Chondrocyte (in vitro differentiated cells): ENCODE measurements at regions not wholly inside any gene's neighbourhood (a gene's known extent, or its start where the extent isn't known, plus 50 kb on each side); places are given as distances from the start of the nearest gene placed in this dataset.
"Not testable (repeated sequence)": the region's sequence is repeated elsewhere in the genome, so short reads cannot be mapped to it uniquely, and the experiment has no call there.

Experiments used
- DNase-seq: peaks from one replicate; pipeline ENCODE4 v3.0.0; 2021; ENCODE audit warnings: mixed read lengths, low spot score
- H3K27ac Mint-ChIP-seq: one replicate; pipeline ENCODE4 v1.8.0; 2021; ENCODE audit warnings: mild to moderate bottlenecking, moderate library complexity, mixed read lengths; ENCODE audit not compliant: unreplicated experiment
- H3K27me3 Mint-ChIP-seq: 2 replicates; pipeline ENCODE4 v1.8.0; 2021; ENCODE audit warnings: low read depth, mixed read lengths
- H3K36me3 Mint-ChIP-seq: 2 replicates; pipeline ENCODE4 v1.8.0; 2021; ENCODE audit warnings: low read depth, mixed read lengths
- H3K4me1 Mint-ChIP-seq: 2 replicates; pipeline ENCODE4 v1.8.0; 2021; ENCODE audit warnings: low read depth, mild to moderate bottlenecking, mixed read lengths
- H3K4me3 Mint-ChIP-seq: one replicate; pipeline ENCODE4 v1.8.0; 2021; ENCODE audit warnings: mild to moderate bottlenecking, moderate library complexity, mixed read lengths; ENCODE audit not compliant: unreplicated experiment
- H3K9me3 Mint-ChIP-seq: 2 replicates; pipeline ENCODE4 v1.8.0; 2021; ENCODE audit warnings: low read depth, mixed read lengths
- CTCF ChIP-seq: fragments of 200-600 bp; sonication (generic); IDR thresholded peaks from 2 replicates; pipeline ENCODE4 v1.5.0; 2021; ENCODE audit warnings: antibody characterized with exemption, mild to moderate bottlenecking, moderate library complexity

- Mint-ChIP-seq H3K27me3 (no peaks in the 10 kb centered on the region), H3K27ac (no peak overlapping the region), H3K36me3 (no peaks in the 10 kb centered on the region), H3K4me3 (no peak overlapping the region), H3K4me1 (no peaks in the 10 kb centered on the region), H3K9me3 (peaks cover 13% of the 10 kb centered on the region)
- TF ChIP-seq CTCF: no peak
- no peak for DNase-seq
These were observed 90.8 kb upstream of the OTUD4 start for GRCh38 chr4:145271194-145271593.

- no peaks in the 10 kb centered on the region for H3K27me3 Mint-ChIP-seq
- H3K36me3 Mint-ChIP-seq: no peaks in the 10 kb centered on the region
- no peak overlapping the region for H3K27ac Mint-ChIP-seq
- no peak overlapping the region for H3K4me3 Mint-ChIP-seq
- H3K4me1 Mint-ChIP-seq: no peaks in the 10 kb centered on the region
- no peak for TF ChIP-seq CTCF
- no peak for DNase-seq
- no peaks in the 10 kb centered on the region for H3K9me3 Mint-ChIP-seq
These were observed 86.5 kb upstream of the OTUD4 start for GRCh38 chr4:145266881-145267280.

- H3K27ac Mint-ChIP-seq: no peak overlapping the region
- no peaks in the 10 kb centered on the region for H3K27me3 Mint-ChIP-seq
- no peak for DNase-seq
- TF ChIP-seq CTCF: no peak
- H3K36me3 Mint-ChIP-seq: no peaks in the 10 kb centered on the region
- no peaks in the 10 kb centered on the region for H3K4me1 Mint-ChIP-seq
- peaks cover 7% of the 10 kb centered on the region for H3K9me3 Mint-ChIP-seq
- H3K4me3 Mint-ChIP-seq: no peak overlapping the region
These were observed 79.7 kb upstream of the OTUD4 start for GRCh38 chr4:145260091-145260490.

- not testable (repeated sequence) for H3K4me1 Mint-ChIP-seq, H3K27me3 Mint-ChIP-seq
These were observed 74.9 kb upstream of the OTUD4 start for GRCh38 chr4:145255311-145255710.

GRCh38 chr4:145252190-145252589 lies 71.8 kb upstream of the OTUD4 start:
- Mint-ChIP-seq H3K9me3 (no peaks in the 10 kb centered on the region), H3K4me1 (no peaks in the 10 kb centered on the region), H3K27ac (no peak overlapping the region), H3K27me3 (peaks cover 8% of the 10 kb centered on the region), H3K4me3 (no peak overlapping the region), H3K36me3 (no peaks in the 10 kb centered on the region)
- TF ChIP-seq CTCF: no peak
- no peak for DNase-seq

More at GRCh38 chr4:145255311-145255710, 74.9 kb upstream of the OTUD4 start:
- not testable (repeated sequence) for H3K36me3 Mint-ChIP-seq, H3K9me3 Mint-ChIP-seq, DNase-seq, H3K4me3 Mint-ChIP-seq, H3K27ac Mint-ChIP-seq

GRCh38 chr4:145251391-145251790 lies 71.0 kb upstream of the OTUD4 start:
- Mint-ChIP-seq H3K4me3 (no peak overlapping the region), H3K27ac (no peak overlapping the region), H3K4me1 (no peaks in the 10 kb centered on the region), H3K36me3 (no peaks in the 10 kb centered on the region), H3K27me3 (peaks cover 8% of the 10 kb centered on the region), H3K9me3 (no peaks in the 10 kb centered on the region)
- no peak for DNase-seq
- no peak for TF ChIP-seq CTCF
